Gastrocnemius medialis (tissue), 4 donors: ENCODE measurements at regions not wholly inside any gene's neighbourhood (a gene's known extent, or its start where the extent isn't known, plus 50 kb on each side); places are given as distances from the start of the nearest gene placed in this dataset.

Source experiments
- ATAC-seq, 2 donors: fragments of 150-250 bp; one replicate each; pipeline ENCODE4 v1.9.1; 2016
- DNase-seq, 2 donors: peaks; one replicate each; pipeline ENCODE4 v3.0.0-alpha.2; 2019
- H3K27ac ChIP-seq, 4 donors: fragments of 200-600 bp; sonication (generic); 1 replicate in 1 of 4; 2 replicates in 3 of 4; pipeline ENCODE4 v1.5.1; 2016 to 2018; ENCODE audit warnings: mild to moderate bottlenecking in 2 of 4, moderate library complexity in 1 of 4
- H3K27me3 ChIP-seq, 3 donors: fragments of 200-600 bp; sonication (generic) in 2 of 3; 1 replicate in 1 of 3; 2 replicates in 2 of 3; pipeline versions ENCODE4 v1.5.1 to v1.6.0; 2016 to 2019; ENCODE audit warnings: mild to moderate bottlenecking in 1 of 3, moderate library complexity in 1 of 3
- H3K36me3 ChIP-seq, 2 donors: fragments of 200-600 bp; sonication (generic) in 1 of 2; one replicate each; pipeline ENCODE4 v1.5.1; 2017 to 2018
- H3K4me1 ChIP-seq, 2 donors: fragments of 200-600 bp; sonication (generic) in 1 of 2; one replicate each; pipeline ENCODE4 v1.5.1; 2016 to 2017; ENCODE audit warnings: mild to moderate bottlenecking in 2 of 2
- H3K4me3 ChIP-seq, 4 donors: fragments of 200-600 bp; sonication (generic) in 3 of 4; 1 replicate in 1 of 4; 2 replicates in 3 of 4; pipeline ENCODE4 v1.5.1; 2016 to 2019; ENCODE audit warnings: mild to moderate bottlenecking in 2 of 4
- H3K9me3 ChIP-seq, 3 donors: fragments of 200-600 bp; sonication (generic) in 2 of 3; 1 replicate in 1 of 3; 2 replicates in 2 of 3; pipeline ENCODE4 v1.5.1; 2016 to 2019
- POLR2A ChIP-seq, 2 donors: fragments of 450-650 bp; IDR thresholded peaks; one replicate each; pipeline ENCODE4 v1.6.1; 2017; ENCODE audit warnings: antibody characterized with exemption in 2 of 2, mild to moderate bottlenecking in 2 of 2, moderate library complexity in 2 of 2
- in situ Hi-C, 4 donors: fragments of 200-750 bp; cut with MboI; loops; one replicate each; pipeline versions ENCODE4 v1.15.0 to v1.8.0; 2017; ENCODE audit warnings: low sequenced_read_pairs in 4 of 4
- intact Hi-C: fragments of 100-400 bp; cut with DNase I; formaldehyde crosslinking; loops from one replicate; pipeline ENCODE4 v1.15.1; 2023; ENCODE audit warnings: low total_unique reads
- TF ChIP-seq, protein P1 (sequence below), 5 experiments: fragments of 450-650 bp in 3 of 5; fragments of 200-600 bp in 2 of 5; sonication (generic) in 2 of 5; IDR thresholded peaks in 4 of 5; conservative IDR thresholded peaks in 1 of 5; 1 replicate in 4 of 5; 2 replicates in 1 of 5; pipeline ENCODE4 v1.5.1; 2016 to 2019; ENCODE audit warnings: antibody characterized with exemption in 5 of 5, mild to moderate bottlenecking in 3 of 5, moderate library complexity in 3 of 5

GRCh38 chr22:48699511-48699910, 1128.2 kb downstream of the BRD1 start:
- no peak overlapping the region for H3K27ac ChIP-seq
- no peaks in the 10 kb centered on the region for H3K36me3 ChIP-seq
- DNase-seq (no peak), ATAC-seq (no peak)
- in situ Hi-C loops (no loop called here), intact Hi-C loops (no loop called here)
- H3K9me3 ChIP-seq = no peaks in the 10 kb centered on the region
- H3K4me3 ChIP-seq = no peak overlapping the region
- H3K4me1 ChIP-seq = no peaks in the 10 kb centered on the region
- TF ChIP-seq POLR2A (IDR thresholded peaks at IDR 0.05) = no peak
- TF ChIP-seq, protein P1, sequence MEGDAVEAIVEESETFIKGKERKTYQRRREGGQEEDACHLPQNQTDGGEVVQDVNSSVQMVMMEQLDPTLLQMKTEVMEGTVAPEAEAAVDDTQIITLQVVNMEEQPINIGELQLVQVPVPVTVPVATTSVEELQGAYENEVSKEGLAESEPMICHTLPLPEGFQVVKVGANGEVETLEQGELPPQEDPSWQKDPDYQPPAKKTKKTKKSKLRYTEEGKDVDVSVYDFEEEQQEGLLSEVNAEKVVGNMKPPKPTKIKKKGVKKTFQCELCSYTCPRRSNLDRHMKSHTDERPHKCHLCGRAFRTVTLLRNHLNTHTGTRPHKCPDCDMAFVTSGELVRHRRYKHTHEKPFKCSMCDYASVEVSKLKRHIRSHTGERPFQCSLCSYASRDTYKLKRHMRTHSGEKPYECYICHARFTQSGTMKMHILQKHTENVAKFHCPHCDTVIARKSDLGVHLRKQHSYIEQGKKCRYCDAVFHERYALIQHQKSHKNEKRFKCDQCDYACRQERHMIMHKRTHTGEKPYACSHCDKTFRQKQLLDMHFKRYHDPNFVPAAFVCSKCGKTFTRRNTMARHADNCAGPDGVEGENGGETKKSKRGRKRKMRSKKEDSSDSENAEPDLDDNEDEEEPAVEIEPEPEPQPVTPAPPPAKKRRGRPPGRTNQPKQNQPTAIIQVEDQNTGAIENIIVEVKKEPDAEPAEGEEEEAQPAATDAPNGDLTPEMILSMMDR (IDR thresholded peaks at IDR 0.05 in 4 of 5, conservative IDR thresholded peaks at IDR 0.05 in 1 of 5) = no peak
- no peaks in the 10 kb centered on the region for H3K27me3 ChIP-seq

DNA sequence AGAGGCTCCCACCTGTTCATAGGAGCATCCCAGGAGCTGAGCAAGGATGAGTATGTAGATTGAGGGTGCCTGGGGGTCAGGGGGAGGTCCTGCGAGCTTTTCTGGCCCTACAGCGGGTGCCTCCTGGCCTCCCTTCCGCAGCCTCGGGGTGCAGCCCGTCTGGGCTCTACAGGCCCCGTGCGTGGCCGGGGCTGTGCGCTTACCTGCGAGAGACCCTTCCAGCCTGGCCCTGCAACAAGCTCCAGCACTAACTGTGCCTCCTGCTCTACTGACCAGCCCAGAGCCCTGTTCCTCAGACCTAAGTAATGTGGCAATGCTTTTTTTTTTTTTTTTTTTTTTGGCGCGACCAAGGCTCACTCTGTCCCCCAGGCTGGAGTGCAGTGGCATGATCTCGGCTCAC, 1129.1 kb downstream of the BRD1 start:
- DNase-seq (no peak), ATAC-seq (no peak)
- in situ Hi-C loops (no loop called here), intact Hi-C loops (no loop called here)
- no peaks in the 10 kb centered on the region for H3K27me3 ChIP-seq
- no peak for TF ChIP-seq POLR2A (IDR thresholded peaks at IDR 0.05)
- TF ChIP-seq, protein P1 (IDR thresholded peaks at IDR 0.05 in 4 of 5, conservative IDR thresholded peaks at IDR 0.05 in 1 of 5) = no peak
- no peaks in the 10 kb centered on the region for H3K9me3 ChIP-seq
- no peak overlapping the region for H3K27ac ChIP-seq
- no peaks in the 10 kb centered on the region for H3K36me3 ChIP-seq
- no peak overlapping the region for H3K4me3 ChIP-seq
- H3K4me1 ChIP-seq = no peaks in the 10 kb centered on the region

- no peak overlapping the region for H3K4me3 ChIP-seq
- no peaks in the 10 kb centered on the region for H3K36me3 ChIP-seq
- no peak for ATAC-seq
- H3K4me1 ChIP-seq = no peaks in the 10 kb centered on the region
- no peak for DNase-seq
- H3K27me3 ChIP-seq = no peaks in the 10 kb centered on the region
- intact Hi-C loops (no loop called here), in situ Hi-C loops (no loop called here)
- no peaks in the 10 kb centered on the region for H3K9me3 ChIP-seq
- TF ChIP-seq POLR2A (IDR thresholded peaks at IDR 0.05) = no peak
- TF ChIP-seq, protein P1 (IDR thresholded peaks at IDR 0.05 in 4 of 5, conservative IDR thresholded peaks at IDR 0.05 in 1 of 5) = no peak
- no peak overlapping the region for H3K27ac ChIP-seq
Measured at GRCh38 chr22:48697694-48698276, 1129.9 kb downstream of the BRD1 start.

DNA sequence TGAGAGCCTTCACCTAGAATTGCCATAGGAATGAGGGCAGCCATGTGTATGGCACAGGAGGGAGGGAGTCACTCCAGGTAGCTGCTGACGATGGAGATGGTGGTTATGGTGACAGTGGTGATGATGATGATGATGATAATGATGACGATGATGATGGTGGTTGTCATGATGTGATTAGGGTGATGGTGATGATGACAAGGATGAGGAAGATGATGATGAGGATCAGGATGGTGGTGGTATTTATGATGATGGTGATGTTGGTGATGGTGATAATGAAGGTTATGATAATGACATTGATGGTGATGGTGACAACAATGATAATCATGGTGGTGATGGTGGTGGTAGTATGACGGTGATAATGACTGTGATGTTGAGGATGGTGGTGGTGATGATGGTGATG, 1130.5 kb downstream of the BRD1 start:
- DNase-seq = no peak
- no peak for ATAC-seq

More for the DNA sequence above, 1130.5 kb downstream of the BRD1 start:
- no peak for TF ChIP-seq POLR2A (IDR thresholded peaks at IDR 0.05)
- TF ChIP-seq, protein P1 (IDR thresholded peaks at IDR 0.05 in 4 of 5, conservative IDR thresholded peaks at IDR 0.05 in 1 of 5) = no peak
- Histone ChIP-seq H3K27ac (no peak overlapping the region), H3K9me3 (no peaks in the 10 kb centered on the region), H3K4me3 (no peak overlapping the region), H3K36me3 (no peaks in the 10 kb centered on the region), H3K27me3 (no peaks in the 10 kb centered on the region), H3K4me1 (no peaks in the 10 kb centered on the region)
- intact Hi-C loops (no loop called here), in situ Hi-C loops (no loop called here)
